ENCODE measurements at regions not wholly inside any gene's neighbourhood (a gene's known extent, or its start where the extent isn't known, plus 50 kb on each side); places are given as distances from the start of the nearest gene placed in this dataset.
"Not testable (repeated sequence)": the region's sequence is repeated elsewhere in the genome, so short reads cannot be mapped to it uniquely, and the experiment has no call there.

DNA sequence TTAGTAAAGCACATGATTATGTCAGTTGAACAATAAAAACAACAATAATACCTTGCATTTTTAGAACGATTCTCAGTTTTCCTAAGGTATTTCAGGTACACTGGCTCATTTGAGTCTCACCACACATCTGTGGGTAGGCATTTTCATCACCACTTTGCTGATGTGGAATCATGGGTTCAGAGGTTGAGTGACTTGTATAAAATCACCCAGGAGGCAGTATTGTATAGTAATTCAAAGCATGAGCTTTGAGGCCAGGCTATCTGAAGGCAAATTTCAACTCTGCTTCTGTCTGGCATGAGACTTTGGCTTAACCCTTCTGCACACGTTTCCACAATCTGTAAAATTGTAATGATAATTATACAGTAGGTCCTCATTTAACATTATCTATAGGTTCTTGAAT is 183.9 kb upstream of the CMC1 start:
- H4K20me1 ChIP-seq (ENCODE audit: insufficient read depth, low read length): no peaks in the 10 kb centered on the region
- DNase-seq: no peak
- H3K27ac ChIP-seq (ENCODE audit: low read length): no peak overlapping the region
- no peak overlapping the region for H3K4me3 ChIP-seq (ENCODE audit: low read depth in 1 of 2, low read length in 2 of 2)
- H3K36me3 ChIP-seq (ENCODE audit: insufficient read depth, low read length): no peaks in the 10 kb centered on the region
- ATAC-seq (ENCODE audit: insufficient read depth, low read depth): no peak
- no peaks in the 10 kb centered on the region for H3K79me2 ChIP-seq (ENCODE audit: insufficient read depth, low read length)
- H3K9me3 ChIP-seq (ENCODE audit: insufficient read depth, low read length, severe bottlenecking): no peaks in the 10 kb centered on the region
- H3K9ac ChIP-seq (ENCODE audit: low read depth, low read length): no peak overlapping the region
- TF ChIP-seq, protein P1, sequence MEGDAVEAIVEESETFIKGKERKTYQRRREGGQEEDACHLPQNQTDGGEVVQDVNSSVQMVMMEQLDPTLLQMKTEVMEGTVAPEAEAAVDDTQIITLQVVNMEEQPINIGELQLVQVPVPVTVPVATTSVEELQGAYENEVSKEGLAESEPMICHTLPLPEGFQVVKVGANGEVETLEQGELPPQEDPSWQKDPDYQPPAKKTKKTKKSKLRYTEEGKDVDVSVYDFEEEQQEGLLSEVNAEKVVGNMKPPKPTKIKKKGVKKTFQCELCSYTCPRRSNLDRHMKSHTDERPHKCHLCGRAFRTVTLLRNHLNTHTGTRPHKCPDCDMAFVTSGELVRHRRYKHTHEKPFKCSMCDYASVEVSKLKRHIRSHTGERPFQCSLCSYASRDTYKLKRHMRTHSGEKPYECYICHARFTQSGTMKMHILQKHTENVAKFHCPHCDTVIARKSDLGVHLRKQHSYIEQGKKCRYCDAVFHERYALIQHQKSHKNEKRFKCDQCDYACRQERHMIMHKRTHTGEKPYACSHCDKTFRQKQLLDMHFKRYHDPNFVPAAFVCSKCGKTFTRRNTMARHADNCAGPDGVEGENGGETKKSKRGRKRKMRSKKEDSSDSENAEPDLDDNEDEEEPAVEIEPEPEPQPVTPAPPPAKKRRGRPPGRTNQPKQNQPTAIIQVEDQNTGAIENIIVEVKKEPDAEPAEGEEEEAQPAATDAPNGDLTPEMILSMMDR (IDR thresholded peaks at IDR 0.05; ENCODE audit: borderline replicate concordance, extremely low read depth, low read length, poor library complexity, severe bottlenecking): no peak
- no peak for TF ChIP-seq EZH2 (IDR thresholded peaks at IDR 0.05; ENCODE audit: borderline replicate concordance, low read depth, low read length, severe bottlenecking)
- no peak overlapping the region for H3K4me2 ChIP-seq (ENCODE audit: insufficient read depth, low read length)
- no peaks in the 10 kb centered on the region for H3K4me1 ChIP-seq (ENCODE audit: insufficient read depth, low read length)
- H3K27me3 ChIP-seq (ENCODE audit: insufficient read depth, low read length, poor library complexity): no peaks in the 10 kb centered on the region
- no peak overlapping the region for H2AFZ ChIP-seq (ENCODE audit: low read depth, low read length)

DNA sequence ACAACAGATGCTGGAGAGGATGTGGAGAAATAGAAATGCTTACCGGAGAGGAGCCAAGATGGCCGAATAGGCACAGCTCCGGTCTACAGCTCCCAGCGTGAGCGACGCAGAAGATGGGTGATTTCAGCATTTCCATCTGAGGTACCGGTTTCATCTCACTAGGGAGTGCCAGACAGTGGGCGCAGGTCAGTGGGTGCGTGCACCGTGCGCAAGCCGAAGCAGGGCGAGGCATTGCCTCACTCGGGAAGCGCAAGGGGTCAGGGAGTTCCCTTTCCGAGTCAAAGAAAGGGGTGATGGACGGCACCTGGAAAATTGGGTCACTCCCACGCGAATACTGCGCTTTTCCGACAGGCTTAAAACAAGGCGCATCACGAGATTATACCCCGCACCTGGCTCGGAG is 182.2 kb upstream of the CMC1 start:
- not testable (repeated sequence) for DNase-seq; H3K27me3 ChIP-seq (ENCODE audit: insufficient read depth, low read length, poor library complexity); H3K4me1 ChIP-seq (ENCODE audit: insufficient read depth, low read length); H3K9ac ChIP-seq (ENCODE audit: low read depth, low read length); H3K27ac ChIP-seq (ENCODE audit: low read length); H3K79me2 ChIP-seq (ENCODE audit: insufficient read depth, low read length); H3K9me3 ChIP-seq (ENCODE audit: insufficient read depth, low read length, severe bottlenecking); H3K36me3 ChIP-seq (ENCODE audit: insufficient read depth, low read length); ATAC-seq (ENCODE audit: insufficient read depth, low read depth); H4K20me1 ChIP-seq (ENCODE audit: insufficient read depth, low read length); H3K4me3 ChIP-seq (ENCODE audit: low read depth in 1 of 2, low read length in 2 of 2); H2AFZ ChIP-seq (ENCODE audit: low read depth, low read length); H3K4me2 ChIP-seq (ENCODE audit: insufficient read depth, low read length)

DNA sequence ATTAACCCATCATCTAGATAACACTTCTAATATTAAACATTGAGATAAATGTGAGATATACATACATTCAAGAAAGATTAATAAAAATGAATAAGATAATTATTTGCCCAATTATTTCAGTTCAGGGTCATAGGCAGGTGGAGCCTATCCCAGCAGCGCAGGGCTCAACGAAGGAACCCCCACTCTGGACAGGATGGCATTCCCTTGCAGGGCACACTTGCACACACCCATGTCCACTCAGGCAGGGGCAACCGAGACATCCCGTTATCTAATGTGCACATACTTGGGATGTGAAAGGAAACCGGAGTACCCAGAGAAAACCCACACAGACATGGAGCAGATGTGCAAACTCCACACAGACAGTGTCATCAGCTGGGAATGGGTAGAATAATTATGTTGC is 175.4 kb upstream of the CMC1 start:
- Histone ChIP-seq H3K4me2 (ENCODE audit: insufficient read depth, low read length) (no peak overlapping the region), H3K9ac (ENCODE audit: low read depth, low read length) (no peak overlapping the region), H3K9me3 (ENCODE audit: insufficient read depth, low read length, severe bottlenecking) (no peaks in the 10 kb centered on the region), H3K27me3 (ENCODE audit: insufficient read depth, low read length, poor library complexity) (no peaks in the 10 kb centered on the region), H3K79me2 (ENCODE audit: insufficient read depth, low read length) (no peaks in the 10 kb centered on the region), H2AFZ (ENCODE audit: low read depth, low read length) (no peak overlapping the region), H3K36me3 (ENCODE audit: insufficient read depth, low read length) (no peaks in the 10 kb centered on the region), H3K27ac (ENCODE audit: low read length) (no peak overlapping the region), H4K20me1 (ENCODE audit: insufficient read depth, low read length) (no peaks in the 10 kb centered on the region), H3K4me1 (ENCODE audit: insufficient read depth, low read length) (no peaks in the 10 kb centered on the region), H3K4me3 (ENCODE audit: low read depth in 1 of 2, low read length in 2 of 2) (no peak overlapping the region)
- ATAC-seq (ENCODE audit: insufficient read depth, low read depth): no peak
- TF ChIP-seq, protein P1 (IDR thresholded peaks at IDR 0.05; ENCODE audit: borderline replicate concordance, extremely low read depth, low read length, poor library complexity, severe bottlenecking): no peak
- no peak for TF ChIP-seq EZH2 (IDR thresholded peaks at IDR 0.05; ENCODE audit: borderline replicate concordance, low read depth, low read length, severe bottlenecking)
- no peak for DNase-seq

DNA sequence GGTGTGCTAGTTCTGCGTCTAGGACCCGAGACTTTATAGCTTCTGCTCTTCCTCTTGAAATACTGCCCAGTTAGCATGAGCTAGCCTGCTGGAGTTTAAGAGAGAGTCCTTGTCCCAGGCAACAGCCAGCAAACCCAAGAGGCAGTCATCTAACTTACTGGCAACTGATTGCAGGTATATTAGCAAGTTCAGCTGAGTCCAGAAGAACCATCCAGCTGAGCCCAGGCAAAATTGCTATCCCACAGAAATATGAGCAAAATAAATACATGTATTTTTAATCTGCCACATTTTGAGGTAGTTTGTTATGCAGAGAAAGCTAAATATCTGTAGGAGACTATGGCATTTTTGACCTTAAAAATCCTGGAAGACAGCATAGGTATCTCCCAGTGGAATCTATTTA is 174.4 kb upstream of the CMC1 start:
- Histone ChIP-seq H3K4me1 (ENCODE audit: insufficient read depth, low read length) (no peaks in the 10 kb centered on the region), H3K4me3 (ENCODE audit: low read depth in 1 of 2, low read length in 2 of 2) (no peak overlapping the region), H3K4me2 (ENCODE audit: insufficient read depth, low read length) (no peak overlapping the region), H3K79me2 (ENCODE audit: insufficient read depth, low read length) (no peaks in the 10 kb centered on the region), H4K20me1 (ENCODE audit: insufficient read depth, low read length) (no peaks in the 10 kb centered on the region), H3K36me3 (ENCODE audit: insufficient read depth, low read length) (no peaks in the 10 kb centered on the region), H3K27ac (ENCODE audit: low read length) (no peak overlapping the region), H3K9me3 (ENCODE audit: insufficient read depth, low read length, severe bottlenecking) (no peaks in the 10 kb centered on the region), H3K9ac (ENCODE audit: low read depth, low read length) (no peak overlapping the region), H3K27me3 (ENCODE audit: insufficient read depth, low read length, poor library complexity) (no peaks in the 10 kb centered on the region), H2AFZ (ENCODE audit: low read depth, low read length) (no peak overlapping the region)
- ATAC-seq (ENCODE audit: insufficient read depth, low read depth) (no peak), DNase-seq (no peak)
- TF ChIP-seq EZH2 (IDR thresholded peaks at IDR 0.05; ENCODE audit: borderline replicate concordance, low read depth, low read length, severe bottlenecking): no peak
- TF ChIP-seq, protein P1 (IDR thresholded peaks at IDR 0.05; ENCODE audit: borderline replicate concordance, extremely low read depth, low read length, poor library complexity, severe bottlenecking): no peak

Measured in DND-41 (cell line).